Astrocyte (in vitro differentiated cells and primary cell): ENCODE measurements at regions not wholly inside any gene's neighbourhood (a gene's known extent, or its start where the extent isn't known, plus 50 kb on each side); places are given as distances from the start of the nearest gene placed in this dataset.

Source experiments
- DNase-seq: peaks from one replicate; pipeline ENCODE4 v3.0.0-alpha.2; 2010; ENCODE audit warnings: low read depth
- FAIRE-seq: peaks from 2 replicates; lab custom pipeline; 2011; peaks lifted over from hg19 to GRCh38; lab: Jason Lieb, UNC
- H2AFZ ChIP-seq: 2 replicates; pipeline ENCODE4 v1.6.0; 2012; ENCODE audit warnings: low read depth, low read length, inconsistent platforms
- H3K27ac ChIP-seq: 2 replicates; pipeline ENCODE4 v1.5.1; 2011; ENCODE audit warnings: low read depth, low read length, inconsistent platforms
- H3K27me3 ChIP-seq: 2 replicates; pipeline ENCODE4 v1.6.0; 2011; ENCODE audit warnings: low read length, inconsistent platforms; ENCODE audit not compliant: insufficient read depth
- H3K36me3 ChIP-seq: 2 replicates; pipeline ENCODE4 v1.5.1; 2011; ENCODE audit warnings: low read length, inconsistent platforms; ENCODE audit not compliant: insufficient read depth
- H3K4me1 ChIP-seq: 2 replicates; pipeline ENCODE4 v1.5.1; 2011; ENCODE audit warnings: low read length, inconsistent platforms; ENCODE audit not compliant: insufficient read depth
- H3K4me2 ChIP-seq: 2 replicates; pipeline ENCODE4 v1.6.0; 2012; ENCODE audit warnings: low read length, inconsistent platforms
- H3K4me3 ChIP-seq: 2 replicates; pipeline ENCODE4 v1.5.1; 2011; ENCODE audit warnings: low read depth, mild to moderate bottlenecking, low read length, inconsistent platforms; ENCODE audit not compliant: insufficient read depth
- H3K79me2 ChIP-seq: 2 replicates; pipeline ENCODE4 v1.6.0; 2012; ENCODE audit warnings: mild to moderate bottlenecking, low read length, inconsistent platforms; ENCODE audit not compliant: insufficient read depth
- H3K9ac ChIP-seq: 2 replicates; pipeline ENCODE4 v1.6.0; 2012; ENCODE audit warnings: mild to moderate bottlenecking, low read length, inconsistent platforms
- H3K9me3 ChIP-seq: 2 replicates; pipeline ENCODE4 v1.5.1; 2012; ENCODE audit warnings: low read depth, mild to moderate bottlenecking, low read length, inconsistent platforms; ENCODE audit not compliant: insufficient read depth
- H4K20me1 ChIP-seq: 2 replicates; pipeline ENCODE4 v1.6.0; 2012; ENCODE audit warnings: low read length, inconsistent platforms; ENCODE audit not compliant: insufficient read depth
- H3K27ac Mint-ChIP-seq: one replicate; pipeline ENCODE4 v1.8.0; 2021; ENCODE audit warnings: mild to moderate bottlenecking, mixed read lengths; ENCODE audit not compliant: unreplicated experiment
- H3K27me3 Mint-ChIP-seq: one replicate; pipeline ENCODE4 v1.8.0; 2021; ENCODE audit warnings: low read depth, mixed read lengths; ENCODE audit not compliant: unreplicated experiment
- H3K36me3 Mint-ChIP-seq: one replicate; pipeline ENCODE4 v1.8.0; 2021; ENCODE audit warnings: low read depth, mixed read lengths; ENCODE audit not compliant: unreplicated experiment
- H3K4me1 Mint-ChIP-seq: one replicate; pipeline ENCODE4 v1.8.0; 2021; ENCODE audit warnings: low read depth, mixed read lengths; ENCODE audit not compliant: unreplicated experiment
- H3K4me3 Mint-ChIP-seq: one replicate; pipeline ENCODE4 v1.8.0; 2021; ENCODE audit warnings: mild to moderate bottlenecking, moderate library complexity, mixed read lengths; ENCODE audit not compliant: unreplicated experiment
- H3K9me3 Mint-ChIP-seq: one replicate; pipeline ENCODE4 v1.8.0; 2021; ENCODE audit warnings: mild to moderate bottlenecking, mixed read lengths; ENCODE audit not compliant: unreplicated experiment
- EZH2 ChIP-seq: IDR thresholded peaks from 2 replicates; pipeline ENCODE4 v1.6.1; 2012; ENCODE audit warnings: mild to moderate bottlenecking, low read length, inconsistent platforms; ENCODE audit not compliant: insufficient read depth
- TF ChIP-seq, protein P1 (sequence below): IDR thresholded peaks from 2 replicates; pipeline ENCODE4 v1.5.1; 2011; ENCODE audit warnings: low read depth, mild to moderate bottlenecking, inconsistent platforms, low read length, moderate library complexity; ENCODE audit not compliant: insufficient read depth

DNA sequence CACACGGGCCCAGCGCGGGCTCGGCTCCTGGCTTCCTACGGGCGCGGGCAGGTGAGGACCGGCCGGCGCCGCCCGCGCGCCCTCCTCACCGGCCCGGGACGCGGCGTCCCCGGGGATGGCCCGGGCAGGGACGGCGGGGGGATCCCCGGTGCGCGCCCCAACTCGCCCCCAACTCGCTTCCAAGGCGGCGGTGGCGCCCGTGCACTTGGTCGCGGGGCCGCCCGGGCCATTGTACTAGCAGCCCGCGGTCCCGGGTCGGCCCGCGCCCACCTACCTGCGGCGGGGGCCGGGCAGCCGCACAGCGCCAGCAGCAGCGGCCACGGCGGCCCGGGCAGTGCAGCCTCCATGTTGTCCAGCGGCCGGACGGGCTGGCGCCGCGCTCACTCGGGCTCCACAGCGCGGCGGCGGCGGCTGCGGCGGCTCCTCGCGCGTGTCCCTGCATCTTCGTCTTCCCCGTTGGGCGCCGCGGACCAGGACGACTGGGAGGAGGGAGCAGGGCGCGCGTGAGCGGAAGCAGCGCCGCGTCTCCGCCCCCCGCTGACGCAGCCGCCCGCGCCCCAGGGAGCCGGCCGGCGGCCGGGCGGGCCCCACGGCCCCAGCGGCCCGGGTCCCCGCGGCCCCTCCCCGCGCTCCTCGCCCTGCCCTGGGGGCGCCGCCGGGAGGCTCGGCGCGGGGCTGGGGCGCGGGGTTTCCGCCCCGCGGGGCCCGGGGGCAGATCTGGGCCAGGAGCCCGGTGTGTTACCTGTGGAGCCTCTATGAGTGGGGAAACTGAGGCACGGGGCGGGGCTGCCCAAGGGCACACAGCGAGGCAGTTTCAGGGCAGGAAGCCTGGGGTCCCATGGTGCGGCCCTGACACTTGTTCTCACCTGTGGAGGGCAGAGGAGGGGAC lies 159.3 kb upstream of the GRK3 start:
- FAIRE-seq = no peak
- H3K79me2 ChIP-seq = peaks cover 26% of the 10 kb centered on the region
- H3K27me3 ChIP-seq = no peaks in the 10 kb centered on the region
- peak overlapping the region; percentile 81 for H3K27ac Mint-ChIP-seq
- no peaks in the 10 kb centered on the region for H3K36me3 ChIP-seq
- peak overlapping the region; percentile 87 for H3K4me3 Mint-ChIP-seq
- H3K9me3 Mint-ChIP-seq = no peaks in the 10 kb centered on the region
- peaks cover 45% of the 10 kb centered on the region for H4K20me1 ChIP-seq
- H2AFZ ChIP-seq = peak overlapping the region; percentile 66
- peaks cover 33% of the 10 kb centered on the region for H3K4me1 ChIP-seq
- peak overlapping the region; percentile 80 for H3K9ac ChIP-seq
- H3K4me1 Mint-ChIP-seq = peaks cover 24% of the 10 kb centered on the region
- no peaks in the 10 kb centered on the region for H3K9me3 ChIP-seq
- H3K27me3 Mint-ChIP-seq = peaks cover 23% of the 10 kb centered on the region
- TF ChIP-seq EZH2 = no peak
- TF ChIP-seq, protein P1, sequence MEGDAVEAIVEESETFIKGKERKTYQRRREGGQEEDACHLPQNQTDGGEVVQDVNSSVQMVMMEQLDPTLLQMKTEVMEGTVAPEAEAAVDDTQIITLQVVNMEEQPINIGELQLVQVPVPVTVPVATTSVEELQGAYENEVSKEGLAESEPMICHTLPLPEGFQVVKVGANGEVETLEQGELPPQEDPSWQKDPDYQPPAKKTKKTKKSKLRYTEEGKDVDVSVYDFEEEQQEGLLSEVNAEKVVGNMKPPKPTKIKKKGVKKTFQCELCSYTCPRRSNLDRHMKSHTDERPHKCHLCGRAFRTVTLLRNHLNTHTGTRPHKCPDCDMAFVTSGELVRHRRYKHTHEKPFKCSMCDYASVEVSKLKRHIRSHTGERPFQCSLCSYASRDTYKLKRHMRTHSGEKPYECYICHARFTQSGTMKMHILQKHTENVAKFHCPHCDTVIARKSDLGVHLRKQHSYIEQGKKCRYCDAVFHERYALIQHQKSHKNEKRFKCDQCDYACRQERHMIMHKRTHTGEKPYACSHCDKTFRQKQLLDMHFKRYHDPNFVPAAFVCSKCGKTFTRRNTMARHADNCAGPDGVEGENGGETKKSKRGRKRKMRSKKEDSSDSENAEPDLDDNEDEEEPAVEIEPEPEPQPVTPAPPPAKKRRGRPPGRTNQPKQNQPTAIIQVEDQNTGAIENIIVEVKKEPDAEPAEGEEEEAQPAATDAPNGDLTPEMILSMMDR = no peak
- no peak overlapping the region for H3K27ac ChIP-seq
- no peaks in the 10 kb centered on the region for H3K36me3 Mint-ChIP-seq
- peak; percentile 54 for DNase-seq
- H3K4me3 ChIP-seq = peak overlapping the region; percentile 49
- H3K4me2 ChIP-seq = peak overlapping the region; percentile 89

DNA sequence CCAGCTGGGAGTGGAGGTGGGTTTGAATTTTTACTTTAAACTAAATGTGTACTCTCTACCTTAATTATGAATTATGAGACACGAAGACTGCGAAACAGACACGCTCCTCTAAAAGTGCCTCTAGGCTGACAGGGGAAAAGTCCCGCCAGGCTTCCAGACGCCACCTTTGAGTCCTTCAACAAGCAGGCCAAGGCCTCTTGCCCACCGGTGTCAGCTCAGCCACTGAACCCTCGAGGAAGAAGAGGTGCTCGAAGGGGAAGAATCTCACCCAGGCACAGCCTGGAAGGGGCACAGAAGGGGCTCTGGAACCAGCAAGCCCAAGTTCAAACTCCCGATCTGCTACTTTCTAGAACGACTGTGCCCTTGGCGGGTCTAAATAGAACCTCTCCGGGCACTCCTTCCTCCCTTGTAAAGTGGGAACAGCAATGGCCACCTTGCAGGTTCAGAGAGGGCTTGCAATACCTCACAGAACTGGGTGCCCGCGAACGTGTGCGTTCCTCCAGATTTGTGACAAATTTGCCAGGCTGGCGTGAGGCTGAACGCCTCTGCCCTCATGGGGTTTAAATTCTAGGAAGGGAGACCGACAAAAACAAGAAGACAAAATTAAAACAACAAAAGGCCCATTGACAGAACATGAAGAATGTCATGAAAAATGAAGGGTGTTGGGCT lies 158.5 kb upstream of the GRK3 start:
- Mint-ChIP-seq H3K4me3 (peak overlapping the region; percentile 87), H3K27ac (peak overlapping the region; percentile 81), H3K4me1 (peaks cover 19% of the 10 kb centered on the region), H3K27me3 (peaks cover 28% of the 10 kb centered on the region), H3K36me3 (no peaks in the 10 kb centered on the region), H3K9me3 (peaks cover 2% of the 10 kb centered on the region)
- Histone ChIP-seq H2AFZ (peak overlapping the region; percentile 24), H3K79me2 (peaks cover 23% of the 10 kb centered on the region), H4K20me1 (peaks cover 37% of the 10 kb centered on the region), H3K4me2 (peak overlapping the region; percentile 89), H3K9me3 (no peaks in the 10 kb centered on the region), H3K4me3 (peak overlapping the region; percentile 49), H3K4me1 (peaks cover 27% of the 10 kb centered on the region), H3K9ac (peak overlapping the region; percentile 80), H3K36me3 (no peaks in the 10 kb centered on the region), H3K27ac (no peak overlapping the region), H3K27me3 (no peaks in the 10 kb centered on the region)
- no peak for FAIRE-seq
- no peak for DNase-seq
- no peak for TF ChIP-seq EZH2
- TF ChIP-seq, protein P1 = no peak
